ENCODE measurements at regions not wholly inside any gene's neighbourhood (a gene's known extent, or its start where the extent isn't known, plus 50 kb on each side); places are given as distances from the start of the nearest gene placed in this dataset.

- ChIA-PET POLR2A (no interaction called here), CTCF (ENCODE audit: low intra/inter-chr PET ratio) (no interaction called here)
- BruUV-seq (replicated peaks), result no TSS peak
- intact Hi-C loops (cut with micrococcal nuclease), result no loop called here
- Histone ChIP-seq H3K27me3 (ENCODE audit: control insufficient read depth in 2 of 2, insufficient read depth in 2 of 2, low read length in 2 of 2) (no peaks in the 10 kb centered on the region), H3K9me3 (replicated peaks; ENCODE audit: control insufficient read depth, insufficient read depth, low read depth, low read length) (no peaks in the 10 kb centered on the region), H3K27ac (ENCODE audit: extremely low read depth, low read depth, low read length) (no peak overlapping the region), H3K4me2 (ENCODE audit: insufficient read depth, low read length) (no peak overlapping the region), H3K4me3 (no peak overlapping the region), H3K79me2 (ENCODE audit: control insufficient read depth, insufficient read depth, low read length) (no peaks in the 10 kb centered on the region), H4K20me1 (replicated peaks; ENCODE audit: control insufficient read depth, insufficient read depth, low read length) (no peaks in the 10 kb centered on the region), H3K9me1 (ENCODE audit: control insufficient read depth, insufficient read depth, low read length) (no peaks in the 10 kb centered on the region), H3K9ac (ENCODE audit: insufficient read depth in 1 of 2, low read depth in 2 of 2, low read length in 2 of 2) (no peak overlapping the region), H3K4me1 (replicated peaks in 1 of 2; ENCODE audit: control insufficient read depth in 2 of 2, insufficient read depth in 2 of 2, low read length in 2 of 2) (no peaks in the 10 kb centered on the region), H2AFZ (ENCODE audit: low read depth, low read length) (no peak overlapping the region), H3K36me3 (ENCODE audit: control insufficient read depth, insufficient read depth, low read length) (no peaks in the 10 kb centered on the region)
- 0% methylated on average over 2 of the region's 2 CpGs for WGBS (ENCODE audit: insufficient coverage, low coverage, missing lambda C conversion rate)
- FAIRE-seq (no peak), ATAC-seq (no peak), DNase-seq (ENCODE audit: extremely low read depth in 1 of 4, low spot score in 3 of 4) (no peak)
- in situ Hi-C loops (cut with MboI), result no loop called here
- TF ChIP-seq POLR3G (IDR thresholded peaks at IDR 0.05; ENCODE audit: extremely low read depth, insufficient read length, insufficient replicate concordance) (no peak), STAT5B (CRISPR knock-in tag; IDR thresholded peaks at IDR 0.05) (no peak), MTA1 (IDR thresholded peaks at IDR 0.05; ENCODE audit: borderline replicate concordance) (no peak), CXXC5 (CRISPR knock-in tag; IDR thresholded peaks at IDR 0.05) (no peak), ESRRA (IDR thresholded peaks at IDR 0.05; ENCODE audit: borderline replicate concordance, low read depth) (no peak), KLF13 (tag; IDR thresholded peaks at IDR 0.05; ENCODE audit: borderline replicate concordance, low read depth) (no peak), RERE (CRISPR knock-in tag; IDR thresholded peaks at IDR 0.05; ENCODE audit: borderline replicate concordance) (no peak), SMAD3 (CRISPR knock-in tag; conservative IDR thresholded peaks at IDR 0.05) (no peak), KLF16 (IDR thresholded peaks at IDR 0.05) (no peak), USF2 (CRISPR knock-in tag; IDR thresholded peaks at IDR 0.05) (no peak), RAD51 (IDR thresholded peaks at IDR 0.05; ENCODE audit: borderline replicate concordance, low read depth) (no peak), ZNF583 (CRISPR knock-in tag; IDR thresholded peaks at IDR 0.05) (no peak), SP2 (IDR thresholded peaks at IDR 0.05; ENCODE audit: extremely low read depth, low read depth, low read length, poor library complexity, severe bottlenecking) (no peak), ZNF146 (CRISPR knock-in tag; IDR thresholded peaks at IDR 0.05; ENCODE audit: unreplicated experiment) (no peak), RFX1 (IDR thresholded peaks at IDR 0.05) (no peak), CREBBP (IDR thresholded peaks at IDR 0.05; ENCODE audit: low read depth, low read length) (no peak), SP1 (CRISPR knock-in tag; IDR thresholded peaks at IDR 0.05) (no peak)
Measured at GRCh38 chr2:139228276-139228675, 448.1 kb upstream of the NXPH2 start.
